NB4 (cell line): ENCODE measurements at regions not wholly inside any gene's neighbourhood (a gene's known extent, or its start where the extent isn't known, plus 50 kb on each side); places are given as distances from the start of the nearest gene placed in this dataset.

ENCODE experiments used
- CTCF ChIP-seq: IDR thresholded peaks from one replicate; pipeline ENCODE4 v1.5.1; 2012; ENCODE audit warnings: low read depth, low read length
- MAX ChIP-seq: IDR thresholded peaks from 2 replicates; pipeline ENCODE4 v1.6.1; 2011; ENCODE audit warnings: low read depth, low read length
- POLR2A ChIP-seq: IDR thresholded peaks from 2 replicates; pipeline ENCODE4 v1.6.1; 2011; ENCODE audit warnings: mild to moderate bottlenecking; ENCODE audit not compliant: insufficient read length; ENCODE audit errors: extremely low read depth

- TF ChIP-seq MAX (no peak), POLR2A (no peak), CTCF (no peak)
Observed at GRCh38 chr1:244974106-244974505, 109.8 kb upstream of the HNRNPU start.
